IMR-90 (cell line): ENCODE measurements at regions not wholly inside any gene's neighbourhood (a gene's known extent, or its start where the extent isn't known, plus 50 kb on each side); places are given as distances from the start of the nearest gene placed in this dataset.
A peak's percentile ranks its signal among the peaks of the same experiment; 100 is the strongest.

Source experiments
- ATAC-seq: fragments of 200-7000 bp; cut with Tn5 transposase; 2 replicates; pipeline ENCODE4 v1.9.1; 2020; ENCODE audit warnings: low read depth, mild to moderate bottlenecking, moderate library complexity
- BruUV-seq: library from RNA; stranded (reverse); fragments of 400-500 nt; replicated peaks from 2 replicates; lab custom pipeline; 2021; lab: Mats Ljungman, UMichigan
- CTCF ChIA-PET: fragments of 300-600 bp; formaldehyde crosslinking; extraction: SDS; loops from one replicate; lab custom pipeline; 2021; ENCODE audit warnings: antibody characterized with exemption; lab: Yijun Ruan, JAX
- POLR2A ChIA-PET: fragments of 300-600 bp; sonication (Branson Sonifier 250); formaldehyde crosslinking; loops from one replicate; lab custom pipeline; 2022; ENCODE audit warnings: antibody characterized with exemption; ENCODE audit not compliant: unreplicated experiment; lab: Charles Lee
- DNase-seq: peaks from one replicate; pipeline ENCODE4 v3.0.0; 2013
- H2AFZ ChIP-seq: replicated peaks from 2 replicates; pipeline ENCODE3; 2013; ENCODE audit warnings: low read length, mild to moderate bottlenecking; ENCODE audit not compliant: poor library complexity
- H2AK5ac ChIP-seq: 2 replicates; pipeline ENCODE4 v1.6.1; 2013; ENCODE audit warnings: low read depth, low read length, inconsistent platforms
- H2AK9ac ChIP-seq: replicated peaks from 2 replicates; pipeline ENCODE3; 2013; ENCODE audit warnings: mild to moderate bottlenecking, low read depth, low read length, moderate library complexity; ENCODE audit not compliant: poor library complexity
- H2BK120ac ChIP-seq: 2 replicates; pipeline ENCODE4 v1.6.1; 2013; ENCODE audit warnings: low read depth, low read length, inconsistent platforms
- H2BK15ac ChIP-seq: 3 replicates; pipeline ENCODE4 v1.6.1; 2013; ENCODE audit warnings: low read depth, low read length, inconsistent platforms
- H2BK20ac ChIP-seq: 2 replicates; pipeline ENCODE4 v1.6.1; 2013; ENCODE audit warnings: low read depth, mild to moderate bottlenecking, inconsistent platforms, low read length, moderate library complexity
- H2BK5ac ChIP-seq: 2 replicates; pipeline ENCODE4 v1.6.1; 2013; ENCODE audit warnings: mild to moderate bottlenecking, low read depth, low read length, inconsistent platforms; ENCODE audit not compliant: poor library complexity, severe bottlenecking
- H3K14ac ChIP-seq: replicated peaks from 2 replicates; pipeline ENCODE4 v1.6.1; 2013; ENCODE audit warnings: low read depth, low read length, inconsistent platforms
- H3K18ac ChIP-seq: 2 replicates; pipeline ENCODE4 v1.6.1; 2013; ENCODE audit warnings: low read depth, low read length, control low read depth
- H3K23ac ChIP-seq: 2 replicates; pipeline ENCODE4 v1.6.1; 2013; ENCODE audit warnings: low read depth, low read length, inconsistent platforms
- H3K27ac ChIP-seq: 2 replicates; pipeline ENCODE4 v1.5.1; 2013; ENCODE audit warnings: mild to moderate bottlenecking, control low read depth, low read length; ENCODE audit not compliant: insufficient read depth
- H3K27me3 ChIP-seq: 2 replicates; pipeline ENCODE4 v1.6.1; 2013; ENCODE audit warnings: low read length; ENCODE audit not compliant: control insufficient read depth, insufficient read depth
- H3K36me3 ChIP-seq: 2 replicates; pipeline ENCODE4 v1.6.1; 2013; ENCODE audit warnings: low read length, mixed read lengths; ENCODE audit not compliant: control insufficient read depth, insufficient read depth
- H3K4ac ChIP-seq: 2 replicates; pipeline ENCODE4 v1.6.1; 2013; ENCODE audit warnings: low read depth, low read length, inconsistent platforms
- H3K4me1 ChIP-seq: 2 replicates; pipeline ENCODE4 v1.6.1; 2013; ENCODE audit warnings: low read length, mixed read lengths; ENCODE audit not compliant: control insufficient read depth, insufficient read depth
- H3K4me2 ChIP-seq: 2 replicates; pipeline ENCODE4 v1.6.1; 2013; ENCODE audit warnings: low read depth, mild to moderate bottlenecking, control low read depth, low read length, moderate library complexity
- H3K4me3 ChIP-seq: 2 replicates; pipeline ENCODE4 v1.5.1; 2013; ENCODE audit warnings: low read depth, mild to moderate bottlenecking, control low read depth, low read length, moderate library complexity; ENCODE audit not compliant: insufficient read depth
- H3K56ac ChIP-seq: 2 replicates; pipeline ENCODE4 v1.6.1; 2013; ENCODE audit warnings: low read length, inconsistent platforms; ENCODE audit not compliant: insufficient read depth; ENCODE audit errors: extremely low read depth
- H3K79me1 ChIP-seq, 2 experiments: 2 replicates each; pipeline ENCODE4 v1.6.1; 2013; ENCODE audit warnings: low read length in 2 of 2, inconsistent platforms in 1 of 2, low read depth in 1 of 2
- H3K9ac ChIP-seq: 2 replicates; pipeline ENCODE4 v1.6.1; 2013; ENCODE audit warnings: low read depth, low read length, control low read depth
- H3K9me1 ChIP-seq: 2 replicates; pipeline ENCODE4 v1.6.1; 2013; ENCODE audit warnings: low read length, inconsistent platforms; ENCODE audit not compliant: insufficient read depth
- H3K9me3 ChIP-seq: 2 replicates; pipeline ENCODE4 v1.6.1; 2013; ENCODE audit warnings: low read length; ENCODE audit not compliant: control insufficient read depth, insufficient read depth
- H4K20me1 ChIP-seq: 2 replicates; pipeline ENCODE4 v1.6.1; 2013; ENCODE audit warnings: low read length, inconsistent platforms; ENCODE audit not compliant: insufficient read depth
- H4K5ac ChIP-seq: 2 replicates; pipeline ENCODE4 v1.6.1; 2013; ENCODE audit warnings: mild to moderate bottlenecking, low read depth, low read length, control low read depth
- H4K8ac ChIP-seq, 2 experiments: 2 replicates each; pipeline ENCODE4 v1.6.1; 2013; ENCODE audit warnings: low read depth in 2 of 2, low read length in 2 of 2, control low read depth in 1 of 2, inconsistent platforms in 1 of 2
- H4K91ac ChIP-seq: 2 replicates; pipeline ENCODE4 v1.6.1; 2013; ENCODE audit warnings: low read depth, low read length, inconsistent platforms; ENCODE audit not compliant: insufficient read depth
- BHLHE40 ChIP-seq: fragments of 150-350 bp; IDR thresholded peaks from 2 replicates; pipeline ENCODE4 v1.6.1; 2016; ENCODE audit warnings: mild to moderate bottlenecking, low read depth, low read length
- CEBPB ChIP-seq: IDR thresholded peaks from 2 replicates; pipeline ENCODE4 v1.6.1; 2012; ENCODE audit warnings: low read depth, low read length, improper control_type of control experiment
- CHD1 ChIP-seq: IDR thresholded peaks from 2 replicates; pipeline ENCODE4 v1.6.1; 2012; ENCODE audit warnings: low read depth, low read length, improper control_type of control experiment
- CTCF ChIP-seq: conservative IDR thresholded peaks from 2 replicates; pipeline ENCODE4 v1.5.1; 2012; ENCODE audit warnings: mild to moderate bottlenecking, low read depth, low read length, improper control_type of control experiment
- ELK1 ChIP-seq: fragments of 150-350 bp; IDR thresholded peaks from 2 replicates; pipeline ENCODE4 v1.6.1; 2016; ENCODE audit warnings: low read depth, mild to moderate bottlenecking, low read length, moderate library complexity, borderline replicate concordance
- FOS ChIP-seq: fragments of 150-350 bp; IDR thresholded peaks from 2 replicates; pipeline ENCODE4 v1.6.1; 2016; ENCODE audit warnings: low read depth, low read length
- MAFK ChIP-seq: IDR thresholded peaks from 2 replicates; pipeline ENCODE4 v1.6.1; 2012; ENCODE audit warnings: low read depth, low read length, improper control_type of control experiment
- MAZ ChIP-seq: IDR thresholded peaks from 2 replicates; pipeline ENCODE4 v1.6.1; 2012; ENCODE audit warnings: low read depth, mild to moderate bottlenecking, low read length, improper control_type of control experiment, moderate library complexity, borderline replicate concordance
- MXI1 ChIP-seq: IDR thresholded peaks from 2 replicates; pipeline ENCODE4 v1.6.1; 2012; ENCODE audit warnings: low read depth, mild to moderate bottlenecking, low read length, moderate library complexity, borderline replicate concordance
- NFE2L2 ChIP-seq: fragments of 150-350 bp; IDR thresholded peaks from 2 replicates; pipeline ENCODE4 v1.6.1; 2016; ENCODE audit warnings: low read depth, mild to moderate bottlenecking, low read length
- POLR2A ChIP-seq: IDR thresholded peaks from 2 replicates; pipeline ENCODE4 v1.6.1; 2012; ENCODE audit warnings: mild to moderate bottlenecking, low read depth, low read length
- RAD21 ChIP-seq: IDR thresholded peaks from 2 replicates; pipeline ENCODE4 v1.6.1; 2012; ENCODE audit warnings: low read length, improper control_type of control experiment
- RCOR1 ChIP-seq: IDR thresholded peaks from 2 replicates; pipeline ENCODE4 v1.6.1; 2012; ENCODE audit warnings: mild to moderate bottlenecking, low read length, improper control_type of control experiment; ENCODE audit not compliant: insufficient replicate concordance
- RFX5 ChIP-seq: IDR thresholded peaks from 2 replicates; pipeline ENCODE4 v1.8.0; 2012; ENCODE audit warnings: low read depth, mild to moderate bottlenecking, low read length, moderate library complexity
- SMC3 ChIP-seq: fragments of 150-350 bp; IDR thresholded peaks from 2 replicates; pipeline ENCODE4 v1.6.1; 2016; ENCODE audit warnings: low read depth, mild to moderate bottlenecking, antibody characterized with exemption, low read length, moderate library complexity
- USF2 ChIP-seq: fragments of 150-350 bp; IDR thresholded peaks from 2 replicates; pipeline ENCODE4 v1.6.1; 2017; ENCODE audit warnings: mild to moderate bottlenecking, antibody characterized with exemption, low read length, low read depth
- WGBS, 2 experiments: methylation state at CpG; one replicate each; pipeline versions ENCODE4 v1.1.5 to v1.1.7; 2013; ENCODE audit warnings: missing lambda C conversion rate in 2 of 2; ENCODE audit not compliant: insufficient read length in 1 of 2; ENCODE audit errors: extremely low coverage in 2 of 2; 5-methylcytosine and 5-hydroxymethylcytosine counted together
- dilution Hi-C: fragments of 300-500 bp; cut with HindIII; formaldehyde crosslinking; loops from one replicate; pipeline ENCODE4 v1.14.3; 2018; ENCODE audit warnings: low sequenced_read_pairs; ENCODE audit not compliant: unreplicated experiment
- in situ Hi-C: fragments of 300-500 bp; cut with MboI; formaldehyde crosslinking; loops from 3 replicates; pipeline ENCODE4 v1.14.3; 2019; ENCODE audit warnings: low sequenced_read_pairs, inconsistent platforms, mixed read lengths
- intact Hi-C: fragments of 100-400 bp; cut with micrococcal nuclease; formaldehyde crosslinking; loops from 2 replicates; pipeline ENCODE4 v1.10.0; 2022

- Histone ChIP-seq H3K36me3 (no peaks in the 10 kb centered on the region), H3K27me3 (no peaks in the 10 kb centered on the region), H3K4me1 (peaks cover 28% of the 10 kb centered on the region), H4K8ac (peak overlapping the region; percentile 14 to 76; a peak in 2 of 4 replicates), H2BK20ac (peak overlapping the region; percentile 95), H3K9me1 (peaks cover 5% of the 10 kb centered on the region; the same call in 1 of the 2 replicates), H3K4me2 (no peak overlapping the region), H4K91ac (peak overlapping the region; percentile 57), H2AFZ (peak overlapping the region; percentile 3), H3K18ac (peak overlapping the region; percentile 66; the same call in 1 of the 2 replicates), H2BK120ac (peak overlapping the region; percentile 92), H3K14ac (peak overlapping the region; percentile 90), H2BK5ac (peak overlapping the region; percentile 31), H3K23ac (peak overlapping the region; percentile 79; the same call in 1 of the 2 replicates), H2BK15ac (peak overlapping the region; percentile 82; the same call in 2 of the 3 replicates), H3K56ac (peak overlapping the region; percentile 18; the same call in 1 of the 2 replicates), H3K4ac (peak overlapping the region; percentile 76), H4K5ac (peak overlapping the region; percentile 32), H3K9ac (no peak overlapping the region), H3K9me3 (peaks cover 6% of the 10 kb centered on the region; the same call in 1 of the 2 replicates), H3K4me3 (no peak overlapping the region), H4K20me1 (no peaks in the 10 kb centered on the region), H3K79me1 (no peaks in the 10 kb centered on the region), H2AK5ac (peak overlapping the region; percentile 59; the same call in 1 of the 2 replicates), H3K27ac (peak overlapping the region; percentile 45; the same call in 1 of the 2 replicates), H2AK9ac (no peak overlapping the region)
- ChIA-PET CTCF (interaction anchor here (0.6 to 1.3 kb wide), 2 partner anchors 41 to 182 kb away, joined by 3 to 4 read pairs; no protein-coding TSS in a partner anchor), POLR2A (interaction anchor here (0.6 kb wide), 1 partner anchor 1032 kb away, joined by 9 read pairs; no protein-coding TSS in a partner anchor)
- WGBS, 2 experiments = 0% methylated on average over 1 of the region's 2 CpGs; no CpG with 5 or more reads in 1 of the 2 experiments
- in situ Hi-C loops (no loop called here), dilution Hi-C loops (no loop called here), intact Hi-C loops (no loop called here)
- no TSS peak for BruUV-seq
- peak; percentile 84 for DNase-seq
- ATAC-seq = peak; percentile 83
- no peak for TF ChIP-seq CEBPB
- TF ChIP-seq BHLHE40 = peak; percentile 96
- TF ChIP-seq RFX5 = no peak
- no peak for TF ChIP-seq CHD1
- no peak for TF ChIP-seq SMC3
- no peak for TF ChIP-seq MAFK
- TF ChIP-seq RCOR1 = no peak
- no peak for TF ChIP-seq ELK1
- TF ChIP-seq MAZ = peak; percentile 65; the same call in 1 of the 2 replicates
- peak; percentile 78; the same call in 1 of the 2 replicates for TF ChIP-seq USF2
- no peak for TF ChIP-seq NFE2L2
- no peak for TF ChIP-seq FOS
- TF ChIP-seq RAD21 = no peak
- TF ChIP-seq POLR2A = no peak
- no peak for TF ChIP-seq CTCF
- TF ChIP-seq MXI1 = peak; percentile 87
Observed at GRCh38 chr11:15707971-15708370, 593.2 kb downstream of the INSC start.
